ENCODE measurements at regions not wholly inside any gene's neighbourhood (a gene's known extent, or its start where the extent isn't known, plus 50 kb on each side); places are given as distances from the start of the nearest gene placed in this dataset.

- no peak overlapping the region for H3K27ac Mint-ChIP-seq
- H3K4me3 Mint-ChIP-seq: no peak overlapping the region
- no peaks in the 10 kb centered on the region for H3K36me3 Mint-ChIP-seq (ENCODE audit: low read depth)
- no peaks in the 10 kb centered on the region for H3K27me3 Mint-ChIP-seq
- no peaks in the 10 kb centered on the region for H3K9me3 Mint-ChIP-seq
- H3K4me1 Mint-ChIP-seq: no peaks in the 10 kb centered on the region
- ATAC-seq (replicated peaks): no peak
Observed at GRCh38 chrX:43019021-43019420, 241.1 kb upstream of the PPP1R2C start.

- Mint-ChIP-seq H3K27me3 (no peaks in the 10 kb centered on the region), H3K36me3 (ENCODE audit: low read depth) (no peaks in the 10 kb centered on the region), H3K4me1 (no peaks in the 10 kb centered on the region), H3K27ac (no peak overlapping the region), H3K9me3 (no peaks in the 10 kb centered on the region), H3K4me3 (no peak overlapping the region)
- no peak for ATAC-seq (replicated peaks)
Observed at GRCh38 chrX:43025806-43026315, 247.9 kb upstream of the PPP1R2C start.

DNA sequence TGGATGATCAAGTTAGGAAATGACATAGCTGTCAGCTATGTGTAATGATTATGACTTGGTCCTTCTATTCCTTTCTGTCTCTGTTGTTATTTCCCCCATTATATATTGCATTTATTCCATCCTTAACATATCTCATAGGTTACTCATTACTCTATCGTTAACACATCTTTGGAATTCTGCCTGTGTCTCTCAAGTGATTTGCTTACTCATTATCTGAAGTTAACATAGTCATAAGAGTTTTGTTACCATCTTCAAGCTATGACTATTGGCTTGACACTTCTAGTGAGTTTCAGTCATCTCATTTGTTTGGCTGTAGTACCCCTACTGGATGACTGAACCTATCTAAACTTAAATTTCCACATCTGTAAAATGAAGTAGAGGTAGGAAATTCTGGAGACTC lies 286.1 kb upstream of the PPP1R2C start:
- no peaks in the 10 kb centered on the region for H3K36me3 Mint-ChIP-seq (ENCODE audit: low read depth)
- no peaks in the 10 kb centered on the region for H3K27me3 Mint-ChIP-seq
- no peaks in the 10 kb centered on the region for H3K9me3 Mint-ChIP-seq

GRCh38 chrX:43065978-43066377 lies 288.0 kb upstream of the PPP1R2C start:
- Mint-ChIP-seq H3K27ac (no peak overlapping the region), H3K27me3 (no peaks in the 10 kb centered on the region), H3K36me3 (ENCODE audit: low read depth) (no peaks in the 10 kb centered on the region), H3K4me3 (no peak overlapping the region), H3K9me3 (no peaks in the 10 kb centered on the region), H3K4me1 (no peaks in the 10 kb centered on the region)
- ATAC-seq (replicated peaks): no peak

More for the DNA sequence above, 286.1 kb upstream of the PPP1R2C start:
- H3K4me3 Mint-ChIP-seq: no peak overlapping the region
- H3K27ac Mint-ChIP-seq: no peak overlapping the region
- ATAC-seq (replicated peaks): no peak
- no peaks in the 10 kb centered on the region for H3K4me1 Mint-ChIP-seq

- Mint-ChIP-seq H3K27ac (no peak overlapping the region), H3K9me3 (no peaks in the 10 kb centered on the region), H3K27me3 (no peaks in the 10 kb centered on the region), H3K4me3 (no peak overlapping the region), H3K36me3 (ENCODE audit: low read depth) (no peaks in the 10 kb centered on the region), H3K4me1 (no peaks in the 10 kb centered on the region)
- ATAC-seq (replicated peaks): no peak
Observed at GRCh38 chrX:43068639-43069038, 290.7 kb upstream of the PPP1R2C start.

GRCh38 chrX:43083016-43083415 lies 305.1 kb upstream of the PPP1R2C start:
- H3K4me1 Mint-ChIP-seq: no peaks in the 10 kb centered on the region
- H3K27me3 Mint-ChIP-seq: no peaks in the 10 kb centered on the region
- no peaks in the 10 kb centered on the region for H3K36me3 Mint-ChIP-seq (ENCODE audit: low read depth)
- H3K27ac Mint-ChIP-seq: no peak overlapping the region
- H3K4me3 Mint-ChIP-seq: no peak overlapping the region
- no peak for ATAC-seq (replicated peaks)
- no peaks in the 10 kb centered on the region for H3K9me3 Mint-ChIP-seq

DNA sequence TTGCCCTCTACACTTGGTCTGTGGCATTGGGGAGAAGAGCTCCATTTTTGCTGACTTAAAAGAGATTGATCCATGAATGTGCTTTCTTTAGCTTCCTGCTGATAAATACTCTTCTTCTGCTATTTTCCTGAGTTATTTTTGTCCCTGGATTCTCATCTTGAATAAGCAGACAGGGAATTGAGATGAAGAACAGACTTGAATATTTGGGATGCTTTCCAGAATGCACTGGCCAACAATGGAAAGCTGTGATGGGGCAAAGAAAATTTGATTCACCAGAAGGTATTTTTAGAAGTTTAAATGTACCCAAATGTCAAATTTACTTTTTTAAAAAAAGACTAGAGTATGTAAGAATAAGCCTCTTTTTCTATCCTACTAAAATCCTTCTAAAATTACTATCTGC lies 309.9 kb upstream of the PPP1R2C start:
- H3K9me3 Mint-ChIP-seq: no peaks in the 10 kb centered on the region
- no peaks in the 10 kb centered on the region for H3K36me3 Mint-ChIP-seq (ENCODE audit: low read depth)
- no peak overlapping the region for H3K27ac Mint-ChIP-seq
- H3K4me3 Mint-ChIP-seq: no peak overlapping the region
- no peak for ATAC-seq (replicated peaks)
- H3K27me3 Mint-ChIP-seq: no peaks in the 10 kb centered on the region
- no peaks in the 10 kb centered on the region for H3K4me1 Mint-ChIP-seq

DNA sequence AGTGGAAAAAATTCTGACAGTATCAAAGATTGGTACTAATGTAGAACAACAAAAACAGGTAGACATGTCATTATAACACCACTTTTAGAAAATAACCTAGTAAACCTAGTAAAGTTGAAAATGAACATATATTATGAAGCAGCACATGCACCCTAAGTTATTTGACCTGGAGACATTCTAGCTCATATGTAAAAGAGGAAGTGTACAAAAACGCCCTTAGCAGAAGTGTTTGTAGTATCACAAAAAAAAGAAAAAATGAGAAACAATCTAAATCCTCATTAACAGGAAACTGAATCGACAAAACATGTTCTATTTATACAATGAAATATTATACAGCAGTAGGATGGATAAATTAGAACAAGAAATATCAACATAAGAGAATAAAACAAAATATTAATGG lies 318.9 kb upstream of the PPP1R2C start:
- Mint-ChIP-seq H3K4me3 (no peak overlapping the region), H3K9me3 (no peaks in the 10 kb centered on the region), H3K27me3 (no peaks in the 10 kb centered on the region), H3K27ac (no peak overlapping the region), H3K36me3 (ENCODE audit: low read depth) (no peaks in the 10 kb centered on the region), H3K4me1 (no peaks in the 10 kb centered on the region)
- ATAC-seq (replicated peaks): no peak

- Mint-ChIP-seq H3K27ac (no peak overlapping the region), H3K4me1 (peaks cover 4% of the 10 kb centered on the region), H3K9me3 (peaks cover 3% of the 10 kb centered on the region), H3K36me3 (ENCODE audit: low read depth) (no peaks in the 10 kb centered on the region), H3K4me3 (no peak overlapping the region), H3K27me3 (no peaks in the 10 kb centered on the region)
- ATAC-seq (replicated peaks): no peak
Observed at GRCh38 chrX:43106009-43106408, 328.0 kb upstream of the PPP1R2C start.

DNA sequence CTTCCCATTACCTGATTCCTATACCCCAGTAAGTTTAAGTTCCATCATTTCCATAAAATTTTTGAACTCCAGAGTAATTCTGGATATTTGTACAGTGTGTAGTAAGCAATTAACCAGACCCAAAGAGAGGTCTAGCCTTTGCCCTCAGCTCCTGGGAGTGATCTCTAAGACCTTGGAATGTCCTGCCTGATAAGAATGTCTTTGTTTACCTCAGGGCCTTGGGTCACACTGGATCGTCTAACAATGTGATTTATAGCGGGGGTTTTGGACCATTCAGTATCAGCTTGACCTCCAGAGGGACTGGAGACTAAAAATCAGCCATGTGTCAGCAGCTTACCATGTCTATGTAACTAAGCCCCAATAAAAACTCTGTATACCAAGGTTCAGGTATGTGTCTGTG lies 330.9 kb upstream of the PPP1R2C start:
- no peak overlapping the region for H3K27ac Mint-ChIP-seq
- no peaks in the 10 kb centered on the region for H3K27me3 Mint-ChIP-seq
- H3K4me3 Mint-ChIP-seq: no peak overlapping the region
- peaks cover 4% of the 10 kb centered on the region for H3K4me1 Mint-ChIP-seq
- no peak for ATAC-seq (replicated peaks)
- peaks cover 3% of the 10 kb centered on the region for H3K9me3 Mint-ChIP-seq
- no peaks in the 10 kb centered on the region for H3K36me3 Mint-ChIP-seq (ENCODE audit: low read depth)

DNA sequence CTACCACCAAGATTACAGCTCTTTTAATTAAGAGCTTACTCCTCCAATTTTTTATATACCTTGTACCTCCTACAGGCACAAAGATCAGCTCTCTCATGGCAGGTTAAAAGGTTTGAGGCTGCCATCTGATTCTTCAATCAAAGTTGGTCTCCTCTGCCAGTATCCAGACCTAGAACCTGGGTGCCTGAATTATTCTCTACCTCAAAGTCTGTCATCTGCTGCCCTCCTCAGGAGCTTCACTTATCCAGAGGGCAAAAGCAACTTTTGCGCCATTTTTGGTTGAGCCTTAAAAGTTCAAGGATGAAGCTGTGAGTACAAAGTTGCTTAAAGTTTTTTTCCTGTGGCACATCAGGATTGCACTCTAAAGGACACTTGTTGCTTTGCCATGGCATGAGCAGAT lies 343.7 kb upstream of the PPP1R2C start:
- no peaks in the 10 kb centered on the region for H3K9me3 Mint-ChIP-seq
- no peaks in the 10 kb centered on the region for H3K27me3 Mint-ChIP-seq
- no peak overlapping the region for H3K4me3 Mint-ChIP-seq
- no peaks in the 10 kb centered on the region for H3K4me1 Mint-ChIP-seq
- ATAC-seq (replicated peaks): no peak
- H3K36me3 Mint-ChIP-seq (ENCODE audit: low read depth): no peaks in the 10 kb centered on the region
- H3K27ac Mint-ChIP-seq: no peak overlapping the region

DNA sequence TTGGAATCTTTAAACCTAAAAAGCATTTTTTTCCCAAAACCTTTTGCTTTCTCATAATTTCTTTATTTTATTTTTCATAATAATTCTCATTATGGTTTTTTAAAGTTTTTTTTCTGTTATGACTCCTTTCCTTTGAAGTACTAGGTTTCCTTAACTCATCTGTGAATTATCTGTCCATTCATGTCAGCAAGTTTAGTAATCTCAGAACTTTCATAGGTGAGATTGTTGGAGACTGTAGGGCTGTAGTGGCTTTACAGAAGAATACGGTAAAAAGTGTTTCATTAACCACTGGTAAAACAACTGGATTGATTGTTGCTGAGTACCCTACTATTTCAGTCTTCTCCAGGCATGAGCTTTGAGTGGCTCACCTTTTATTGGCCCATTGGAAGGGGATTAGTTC lies 361.7 kb upstream of the PPP1R2C start:
- no peak for ATAC-seq (replicated peaks)
- H3K27me3 Mint-ChIP-seq: no peaks in the 10 kb centered on the region
- H3K4me3 Mint-ChIP-seq: no peak overlapping the region
- H3K9me3 Mint-ChIP-seq: no peaks in the 10 kb centered on the region
- no peak overlapping the region for H3K27ac Mint-ChIP-seq
- no peaks in the 10 kb centered on the region for H3K4me1 Mint-ChIP-seq
- no peaks in the 10 kb centered on the region for H3K36me3 Mint-ChIP-seq (ENCODE audit: low read depth)

DNA sequence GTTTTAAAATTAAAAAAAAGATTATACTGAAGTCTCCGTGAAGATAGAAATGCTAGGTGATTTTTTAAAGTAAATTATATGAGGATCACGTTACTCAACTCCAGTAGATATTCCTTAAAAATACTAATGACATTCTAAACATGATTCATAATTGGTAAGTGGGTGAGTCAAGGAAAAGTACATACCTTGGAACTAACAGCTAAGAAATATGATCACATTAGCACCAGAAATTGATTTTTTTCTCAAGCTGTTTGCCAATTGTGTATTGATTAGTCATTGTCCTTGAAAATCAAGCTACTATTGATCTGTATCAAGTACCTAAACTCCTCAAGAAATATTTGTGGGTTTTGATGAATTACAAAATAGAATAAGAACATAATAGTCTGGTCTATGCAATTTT lies 362.6 kb upstream of the PPP1R2C start:
- H3K9me3 Mint-ChIP-seq: no peaks in the 10 kb centered on the region
- H3K27ac Mint-ChIP-seq: no peak overlapping the region
- H3K4me3 Mint-ChIP-seq: no peak overlapping the region
- no peaks in the 10 kb centered on the region for H3K36me3 Mint-ChIP-seq (ENCODE audit: low read depth)
- H3K27me3 Mint-ChIP-seq: no peaks in the 10 kb centered on the region
- ATAC-seq (replicated peaks): no peak
- no peaks in the 10 kb centered on the region for H3K4me1 Mint-ChIP-seq

- ATAC-seq (replicated peaks): no peak
- no peaks in the 10 kb centered on the region for H3K27me3 Mint-ChIP-seq
- H3K36me3 Mint-ChIP-seq (ENCODE audit: low read depth): no peaks in the 10 kb centered on the region
- no peak overlapping the region for H3K4me3 Mint-ChIP-seq
- no peak overlapping the region for H3K27ac Mint-ChIP-seq
- no peaks in the 10 kb centered on the region for H3K9me3 Mint-ChIP-seq
- no peaks in the 10 kb centered on the region for H3K4me1 Mint-ChIP-seq
Observed at GRCh38 chrX:43141885-43142284, 363.9 kb upstream of the PPP1R2C start.

DNA sequence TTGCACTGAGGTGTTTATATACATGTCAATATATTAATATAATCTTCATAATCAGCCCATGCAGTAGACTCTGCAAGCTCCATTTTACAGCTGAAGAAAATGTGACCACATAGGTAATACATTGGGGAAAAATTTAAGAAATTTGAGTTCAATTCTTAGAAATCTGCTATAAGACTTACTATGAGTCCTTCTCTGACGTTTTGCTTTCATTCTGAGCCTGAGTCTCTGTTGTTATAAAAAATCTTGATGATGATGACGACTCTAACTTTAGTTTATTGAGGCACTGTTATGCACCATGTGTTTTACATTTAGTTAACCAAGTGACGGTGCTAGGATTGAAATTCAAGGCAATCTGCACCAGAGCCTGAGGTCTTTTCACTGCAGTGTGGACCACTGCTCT lies 370.3 kb upstream of the PPP1R2C start:
- Mint-ChIP-seq H3K27ac (no peak overlapping the region), H3K9me3 (no peaks in the 10 kb centered on the region), H3K4me1 (peaks cover 9% of the 10 kb centered on the region), H3K4me3 (no peak overlapping the region), H3K27me3 (no peaks in the 10 kb centered on the region), H3K36me3 (ENCODE audit: low read depth) (no peaks in the 10 kb centered on the region)
- peak; percentile 12 for ATAC-seq (replicated peaks)

DNA sequence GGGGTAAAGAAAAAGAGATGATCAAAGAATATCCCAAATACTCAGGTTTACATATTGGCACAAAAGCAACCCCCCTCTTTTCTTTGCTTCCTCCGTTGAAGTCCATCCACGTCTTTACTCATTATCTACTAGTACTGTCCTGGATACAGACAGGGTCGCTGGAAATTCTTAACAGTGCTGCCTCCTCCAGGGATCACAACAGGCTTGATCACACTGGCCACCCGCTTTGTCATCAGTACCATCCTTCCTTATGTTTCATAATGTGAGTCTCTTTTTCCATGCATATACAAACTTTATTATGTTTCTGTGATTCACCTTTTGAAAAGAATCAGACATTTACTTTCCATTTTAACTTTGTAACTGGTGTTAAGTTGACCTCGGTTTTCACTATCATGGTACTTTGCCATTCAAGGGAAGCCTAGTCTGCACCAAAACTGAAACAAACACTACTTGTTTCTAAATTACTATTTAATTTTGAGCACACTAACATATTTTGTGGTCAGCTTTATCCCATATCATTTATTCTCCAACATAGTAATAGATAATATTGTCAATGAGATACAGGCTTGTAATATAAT lies 387.5 kb upstream of the PPP1R2C start:
- no peaks in the 10 kb centered on the region for H3K27me3 Mint-ChIP-seq
- H3K9me3 Mint-ChIP-seq: peaks cover 4% of the 10 kb centered on the region
- no peak overlapping the region for H3K4me3 Mint-ChIP-seq
- peak overlapping the region; percentile 16 for H3K27ac Mint-ChIP-seq
- H3K4me1 Mint-ChIP-seq: peaks cover 4% of the 10 kb centered on the region
- peak; percentile 85 for ATAC-seq (replicated peaks)
- no peaks in the 10 kb centered on the region for H3K36me3 Mint-ChIP-seq (ENCODE audit: low read depth)
